SK-N-SH (cell line): ENCODE measurements at regions not wholly inside any gene's neighbourhood (a gene's known extent, or its start where the extent isn't known, plus 50 kb on each side); places are given as distances from the start of the nearest gene placed in this dataset.

Source experiments
- CTCF ChIA-PET: fragments of 300-600, 350-600 bp; formaldehyde crosslinking; extraction: SDS; loops from one replicate; lab custom pipeline; 2021; lab: Yijun Ruan, JAX
- POLR2A ChIA-PET: fragments of 350-600 bp; sonication (Branson Sonifier 250); formaldehyde crosslinking; extraction: SDS; loops from one replicate; lab custom pipeline; 2020; ENCODE audit warnings: antibody characterized with exemption, inconsistent platforms; lab: Yijun Ruan, JAX
- DNase-seq: peaks from one replicate; pipeline ENCODE4 v3.0.0; 2012
- H2AFZ ChIP-seq: fragments of 200-600 bp; sonication (generic); 2 replicates; pipeline ENCODE4 v1.8.1; 2016; ENCODE audit warnings: antibody characterized with exemption, mild to moderate bottlenecking, low read depth
- H3F3A ChIP-seq: fragments of 200-600 bp; sonication (generic); replicated peaks from 2 replicates; pipeline ENCODE3; 2016; ENCODE audit warnings: antibody characterized with exemption, mild to moderate bottlenecking; ENCODE audit not compliant: insufficient read depth
- H3K27ac ChIP-seq, 2 experiments: fragments of 200-500 bp in 1 of 2; fragments of 200-600 bp in 1 of 2; sonication (Bioruptor generic) in 1 of 2; sonication (generic), shearing (Covaris generic) in 1 of 2; 2 replicates each; pipeline versions ENCODE4 v1.5.1 to v1.6.1; 2014 to 2016; ENCODE audit warnings: low read depth in 2 of 2, inconsistent platforms in 1 of 2, low read length in 1 of 2, mild to moderate bottlenecking in 1 of 2, mixed read lengths in 1 of 2
- H3K27me3 ChIP-seq: fragments of 200-600 bp; sonication (generic), shearing (Covaris generic); 2 replicates; pipeline ENCODE4 v1.6.1; 2016; ENCODE audit warnings: mixed run types; ENCODE audit not compliant: insufficient read depth
- H3K36me3 ChIP-seq, 2 experiments: fragments of 200-500 bp in 1 of 2; fragments of 200-600 bp in 1 of 2; sonication (Bioruptor generic) in 1 of 2; sonication (generic) in 1 of 2; replicated peaks in 1 of 2; 2 replicates each; pipeline versions ENCODE3 to v1.5.1; 2014 to 2016; ENCODE audit warnings: low read length in 1 of 2, mild to moderate bottlenecking in 1 of 2; ENCODE audit not compliant: insufficient read depth in 2 of 2, control insufficient read depth in 1 of 2
- H3K4me1 ChIP-seq, 2 experiments: fragments of 200-500 bp in 1 of 2; fragments of 200-600 bp in 1 of 2; sonication (Bioruptor generic) in 1 of 2; sonication (generic), shearing (Covaris generic) in 1 of 2; 2 replicates each; pipeline versions ENCODE4 v1.5.1 to v1.6.1; 2014 to 2016; ENCODE audit warnings: low read depth in 1 of 2, low read length in 1 of 2, mixed run types in 1 of 2; ENCODE audit not compliant: insufficient read depth in 2 of 2, control insufficient read depth in 1 of 2
- H3K4me2 ChIP-seq: fragments of 200-600 bp; sonication (generic), shearing (Covaris generic); 2 replicates; pipeline ENCODE4 v1.6.1; 2017; ENCODE audit warnings: mixed run types
- H3K4me3 ChIP-seq, 2 experiments: fragments of 200-500 bp in 1 of 2; fragments of 200-600 bp in 1 of 2; sonication (Bioruptor generic) in 1 of 2; sonication (generic), shearing (Covaris generic) in 1 of 2; 2 replicates each; pipeline versions ENCODE4 v1.5.1 to v1.8.1; 2014 to 2016; ENCODE audit warnings: low read depth in 2 of 2, inconsistent platforms in 1 of 2, low read length in 1 of 2, mild to moderate bottlenecking in 1 of 2, mixed read lengths in 1 of 2, moderate library complexity in 1 of 2
- H3K79me2 ChIP-seq: fragments of 200-600 bp; sonication (generic); 2 replicates; pipeline ENCODE4 v1.8.1; 2017; ENCODE audit warnings: mild to moderate bottlenecking; ENCODE audit not compliant: insufficient read depth
- H3K9ac ChIP-seq: fragments of 200-600 bp; sonication (generic); 2 replicates; pipeline ENCODE4 v1.6.1; 2017; ENCODE audit warnings: mixed run types
- H3K9me2 ChIP-seq: fragments of 200-600 bp; sonication (generic); 2 replicates; pipeline ENCODE4 v1.6.1; 2017; ENCODE audit warnings: mixed run types
- H3K9me3 ChIP-seq: fragments of 200-600 bp; sonication (generic); 2 replicates; pipeline ENCODE4 v1.6.1; 2017; ENCODE audit warnings: mixed run types, mild to moderate bottlenecking, moderate library complexity
- H4K20me1 ChIP-seq: fragments of 200-600 bp; sonication (generic); 2 replicates; pipeline ENCODE4 v1.6.1; 2017; ENCODE audit warnings: mild to moderate bottlenecking, mixed run types; ENCODE audit not compliant: insufficient read depth
- CHD2 ChIP-seq: fragments of 150-350 bp; IDR thresholded peaks from 2 replicates; pipeline ENCODE4 v1.6.1; 2018; ENCODE audit warnings: low read length; ENCODE audit not compliant: partially characterized antibody
- CTCF ChIP-seq: fragments of 200-600 bp; sonication (generic); IDR thresholded peaks from 2 replicates; pipeline ENCODE4 v1.6.1; 2017; ENCODE audit warnings: antibody characterized with exemption, mild to moderate bottlenecking, moderate library complexity
- ELF1 ChIP-seq: IDR thresholded peaks from 2 replicates; pipeline ENCODE4 v1.4.0; 2012
- EP300 ChIP-seq, 2 experiments: IDR thresholded peaks; 2 replicates each; pipeline versions ENCODE4 v1.4.0 to v1.6.1; 2012; ENCODE audit warnings: borderline replicate concordance in 1 of 2, low read depth in 1 of 2, low read length in 1 of 2
- FOSL2 ChIP-seq: IDR thresholded peaks from 2 replicates; pipeline ENCODE4 v1.4.0; 2012; ENCODE audit warnings: low read depth, mild to moderate bottlenecking, moderate library complexity, borderline replicate concordance
- FOXM1 ChIP-seq: IDR thresholded peaks from 2 replicates; pipeline ENCODE4 v1.4.0; 2012; ENCODE audit warnings: low read depth, mild to moderate bottlenecking
- GABPA ChIP-seq: IDR thresholded peaks from 2 replicates; pipeline ENCODE4 v1.4.0; 2012; ENCODE audit warnings: low read depth, mild to moderate bottlenecking
- GATA2 ChIP-seq: sonication (generic); formaldehyde crosslinking; IDR thresholded peaks from 2 replicates; pipeline ENCODE4 v1.5.0; 2020; ENCODE audit warnings: mild to moderate bottlenecking, missing genetic modification reagents
- MXI1 ChIP-seq: IDR thresholded peaks from 2 replicates; pipeline ENCODE4 v1.6.1; 2012; ENCODE audit warnings: mild to moderate bottlenecking, low read depth, low read length, improper control_type of control experiment
- NFIC ChIP-seq: IDR thresholded peaks from 2 replicates; pipeline ENCODE4 v1.4.0; 2012; ENCODE audit warnings: borderline replicate concordance
- SIN3A ChIP-seq: IDR thresholded peaks from 2 replicates; pipeline ENCODE4 v1.6.1; 2012; ENCODE audit warnings: low read depth, mild to moderate bottlenecking, low read length, moderate library complexity, borderline replicate concordance
- TCF12 ChIP-seq: IDR thresholded peaks from 2 replicates; pipeline ENCODE4 v1.4.0; 2012
- TEAD4 ChIP-seq: IDR thresholded peaks from 2 replicates; pipeline ENCODE4 v1.4.0; 2012; ENCODE audit warnings: mild to moderate bottlenecking, borderline replicate concordance; ENCODE audit not compliant: insufficient read depth
- YY1 ChIP-seq: IDR thresholded peaks from 2 replicates; pipeline ENCODE4 v1.4.0; 2012; ENCODE audit warnings: low read depth, mild to moderate bottlenecking
- WGBS: methylation state at CpG from one replicate; pipeline ENCODE4 v1.1.6; 2017; ENCODE audit warnings: low lambda C conversion rate; 5-methylcytosine and 5-hydroxymethylcytosine counted together
- TF ChIP-seq, protein P1 (sequence below): IDR thresholded peaks from 2 replicates; pipeline ENCODE4 v1.4.0; 2012; ENCODE audit warnings: low read depth
- TF ChIP-seq, protein P2 (sequence below): IDR thresholded peaks from 2 replicates; pipeline ENCODE4; 2012
- TF ChIP-seq, protein P3 (sequence below): IDR thresholded peaks from 2 replicates; pipeline ENCODE4 v1.4.0; 2012; ENCODE audit warnings: low read depth, borderline replicate concordance
- TF ChIP-seq, protein P4 (sequence below): IDR thresholded peaks from 2 replicates; pipeline ENCODE4 v1.4.0; 2012; ENCODE audit warnings: low read depth, borderline replicate concordance
- TF ChIP-seq, protein P5 (sequence below): fragments of 150-350 bp; IDR thresholded peaks from 2 replicates; pipeline ENCODE4 v1.6.1; 2017; ENCODE audit warnings: antibody characterized with exemption, low read length, low read depth, borderline replicate concordance

DNA sequence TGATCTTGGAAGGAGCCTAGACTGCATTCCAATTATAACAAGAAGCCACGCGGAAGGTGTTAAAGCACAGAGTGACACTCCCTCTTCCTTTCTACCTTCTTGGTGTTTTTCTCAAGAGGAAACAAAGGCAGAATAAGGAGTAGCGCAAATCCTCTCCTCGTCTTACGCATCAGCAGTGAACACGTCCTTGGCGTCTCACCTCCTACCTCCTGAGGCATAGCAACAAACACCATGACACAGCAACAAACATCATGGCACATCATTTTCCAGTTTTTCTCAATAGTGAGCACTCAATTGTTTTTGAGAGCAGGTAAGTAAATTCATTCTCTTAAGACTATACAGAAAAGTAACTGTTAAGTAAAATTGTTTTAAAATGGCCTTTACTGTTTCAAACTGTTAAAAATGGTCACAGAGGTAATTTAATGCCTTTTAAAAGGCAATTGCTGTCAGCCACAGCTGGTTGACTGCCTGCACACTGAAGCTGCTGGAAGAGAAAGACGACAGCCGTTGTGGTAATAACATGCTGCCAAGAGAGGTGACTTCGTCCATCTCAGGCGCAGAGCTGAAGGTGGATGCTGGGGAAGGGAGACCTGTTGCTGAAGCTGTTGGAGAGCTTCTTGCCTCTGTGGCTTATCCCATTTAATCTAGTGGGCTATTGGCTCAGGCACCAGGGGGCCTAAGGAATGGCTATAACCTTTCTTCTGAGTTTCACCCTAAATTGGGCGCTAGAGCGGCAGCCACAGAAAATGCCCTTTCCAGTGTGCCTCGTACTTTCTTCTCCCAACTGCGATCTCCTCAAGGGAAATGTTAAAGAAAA, 703.7 kb downstream of the UQCRFS1 start:
- Histone ChIP-seq H3K79me2 (no peaks in the 10 kb centered on the region), H3K9me2 (no peaks in the 10 kb centered on the region), H3K27ac (no peak overlapping the region), H3K36me3 (no peaks in the 10 kb centered on the region), H3K9ac (no peak overlapping the region), H2AFZ (no peak overlapping the region), H3K27me3 (no peaks in the 10 kb centered on the region), H4K20me1 (no peaks in the 10 kb centered on the region), H3K4me1 (no peaks in the 10 kb centered on the region), H3K4me2 (no peak overlapping the region), H3K4me3 (no peak overlapping the region), H3K9me3 (no peaks in the 10 kb centered on the region), H3F3A (no peaks in the 10 kb centered on the region)
- 42% methylated on average over 15 of the region's 15 CpGs for WGBS
- TF ChIP-seq ELF1 (no peak), GATA2 (no peak), CHD2 (no peak), GABPA (no peak), TEAD4 (no peak), YY1 (no peak)
- TF ChIP-seq, protein P1, sequence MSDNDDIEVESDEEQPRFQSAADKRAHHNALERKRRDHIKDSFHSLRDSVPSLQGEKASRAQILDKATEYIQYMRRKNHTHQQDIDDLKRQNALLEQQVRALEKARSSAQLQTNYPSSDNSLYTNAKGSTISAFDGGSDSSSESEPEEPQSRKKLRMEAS, result no peak
- POLR2A ChIA-PET, result no interaction called here
- no peak for DNase-seq
- CTCF ChIA-PET, result no interaction called here

GRCh38 chr19:28508666-28509065, 704.3 kb downstream of the UQCRFS1 start:
- Histone ChIP-seq H3K4me2 (no peak overlapping the region), H3K79me2 (no peaks in the 10 kb centered on the region), H3K4me3 (no peak overlapping the region), H2AFZ (no peak overlapping the region), H3K4me1 (no peaks in the 10 kb centered on the region), H4K20me1 (no peaks in the 10 kb centered on the region), H3K9ac (no peak overlapping the region), H3K36me3 (no peaks in the 10 kb centered on the region), H3K27ac (no peak overlapping the region), H3K9me3 (no peaks in the 10 kb centered on the region), H3K27me3 (no peaks in the 10 kb centered on the region), H3F3A (no peaks in the 10 kb centered on the region), H3K9me2 (no peaks in the 10 kb centered on the region)
- POLR2A ChIA-PET, result no interaction called here
- TF ChIP-seq GABPA, result no peak
- TF ChIP-seq, protein P2, sequence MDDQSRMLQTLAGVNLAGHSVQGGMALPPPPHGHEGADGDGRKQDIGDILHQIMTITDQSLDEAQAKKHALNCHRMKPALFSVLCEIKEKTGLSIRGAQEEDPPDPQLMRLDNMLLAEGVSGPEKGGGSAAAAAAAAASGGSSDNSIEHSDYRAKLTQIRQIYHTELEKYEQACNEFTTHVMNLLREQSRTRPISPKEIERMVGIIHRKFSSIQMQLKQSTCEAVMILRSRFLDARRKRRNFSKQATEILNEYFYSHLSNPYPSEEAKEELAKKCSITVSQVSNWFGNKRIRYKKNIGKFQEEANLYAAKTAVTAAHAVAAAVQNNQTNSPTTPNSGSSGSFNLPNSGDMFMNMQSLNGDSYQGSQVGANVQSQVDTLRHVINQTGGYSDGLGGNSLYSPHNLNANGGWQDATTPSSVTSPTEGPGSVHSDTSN, result no peak
- no peak for TF ChIP-seq CTCF
- TF ChIP-seq YY1, result no peak
- TF ChIP-seq FOXM1, result no peak
- TF ChIP-seq, protein P3, sequence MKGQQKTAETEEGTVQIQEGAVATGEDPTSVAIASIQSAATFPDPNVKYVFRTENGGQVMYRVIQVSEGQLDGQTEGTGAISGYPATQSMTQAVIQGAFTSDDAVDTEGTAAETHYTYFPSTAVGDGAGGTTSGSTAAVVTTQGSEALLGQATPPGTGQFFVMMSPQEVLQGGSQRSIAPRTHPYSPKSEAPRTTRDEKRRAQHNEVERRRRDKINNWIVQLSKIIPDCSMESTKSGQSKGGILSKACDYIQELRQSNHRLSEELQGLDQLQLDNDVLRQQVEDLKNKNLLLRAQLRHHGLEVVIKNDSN, result no peak
- TF ChIP-seq EP300 (IDR thresholded peaks at IDR 0.05; ENCODE audit: borderline replicate concordance in 1 of 2, low read depth in 1 of 2, low read length in 1 of 2), result no peak
- TF ChIP-seq TCF12, result no peak
- no peak for TF ChIP-seq GATA2
- TF ChIP-seq, protein P4, sequence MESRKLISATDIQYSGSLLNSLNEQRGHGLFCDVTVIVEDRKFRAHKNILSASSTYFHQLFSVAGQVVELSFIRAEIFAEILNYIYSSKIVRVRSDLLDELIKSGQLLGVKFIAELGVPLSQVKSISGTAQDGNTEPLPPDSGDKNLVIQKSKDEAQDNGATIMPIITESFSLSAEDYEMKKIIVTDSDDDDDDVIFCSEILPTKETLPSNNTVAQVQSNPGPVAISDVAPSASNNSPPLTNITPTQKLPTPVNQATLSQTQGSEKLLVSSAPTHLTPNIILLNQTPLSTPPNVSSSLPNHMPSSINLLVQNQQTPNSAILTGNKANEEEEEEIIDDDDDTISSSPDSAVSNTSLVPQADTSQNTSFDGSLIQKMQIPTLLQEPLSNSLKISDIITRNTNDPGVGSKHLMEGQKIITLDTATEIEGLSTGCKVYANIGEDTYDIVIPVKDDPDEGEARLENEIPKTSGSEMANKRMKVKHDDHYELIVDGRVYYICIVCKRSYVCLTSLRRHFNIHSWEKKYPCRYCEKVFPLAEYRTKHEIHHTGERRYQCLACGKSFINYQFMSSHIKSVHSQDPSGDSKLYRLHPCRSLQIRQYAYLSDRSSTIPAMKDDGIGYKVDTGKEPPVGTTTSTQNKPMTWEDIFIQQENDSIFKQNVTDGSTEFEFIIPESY, result no peak
- TF ChIP-seq NFIC, result no peak
- no peak for TF ChIP-seq SIN3A
- TF ChIP-seq, protein P1, result no peak
- TF ChIP-seq, protein P5, sequence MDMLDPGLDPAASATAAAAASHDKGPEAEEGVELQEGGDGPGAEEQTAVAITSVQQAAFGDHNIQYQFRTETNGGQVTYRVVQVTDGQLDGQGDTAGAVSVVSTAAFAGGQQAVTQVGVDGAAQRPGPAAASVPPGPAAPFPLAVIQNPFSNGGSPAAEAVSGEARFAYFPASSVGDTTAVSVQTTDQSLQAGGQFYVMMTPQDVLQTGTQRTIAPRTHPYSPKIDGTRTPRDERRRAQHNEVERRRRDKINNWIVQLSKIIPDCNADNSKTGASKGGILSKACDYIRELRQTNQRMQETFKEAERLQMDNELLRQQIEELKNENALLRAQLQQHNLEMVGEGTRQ, result no peak
- TF ChIP-seq FOSL2, result no peak
- no peak for TF ChIP-seq MXI1
- WGBS, result 33% methylated on average over 3 of the region's 3 CpGs
- CTCF ChIA-PET, result no interaction called here
- DNase-seq, result no peak
